Fibroblast of villous mesenchyme (primary cell): ENCODE measurements at regions not wholly inside any gene's neighbourhood (a gene's known extent, or its start where the extent isn't known, plus 50 kb on each side); places are given as distances from the start of the nearest gene placed in this dataset.
"Not testable (repeated sequence)": the region's sequence is repeated elsewhere in the genome, so short reads cannot be mapped to it uniquely, and the experiment has no call there.

Source experiments
- DNase-seq: peaks from one replicate; pipeline ENCODE4 v3.0.0-alpha.2; 2010; ENCODE audit warnings: low read depth
- H3K4me3 ChIP-seq: 2 replicates; pipeline ENCODE4 v1.5.1; 2011; ENCODE audit warnings: low read depth, mild to moderate bottlenecking, low read length
- TF ChIP-seq, protein P1 (sequence below): IDR thresholded peaks from 2 replicates; pipeline ENCODE4 v1.5.1; 2012; ENCODE audit warnings: low read depth, mild to moderate bottlenecking, low read length; ENCODE audit not compliant: insufficient read depth

DNA sequence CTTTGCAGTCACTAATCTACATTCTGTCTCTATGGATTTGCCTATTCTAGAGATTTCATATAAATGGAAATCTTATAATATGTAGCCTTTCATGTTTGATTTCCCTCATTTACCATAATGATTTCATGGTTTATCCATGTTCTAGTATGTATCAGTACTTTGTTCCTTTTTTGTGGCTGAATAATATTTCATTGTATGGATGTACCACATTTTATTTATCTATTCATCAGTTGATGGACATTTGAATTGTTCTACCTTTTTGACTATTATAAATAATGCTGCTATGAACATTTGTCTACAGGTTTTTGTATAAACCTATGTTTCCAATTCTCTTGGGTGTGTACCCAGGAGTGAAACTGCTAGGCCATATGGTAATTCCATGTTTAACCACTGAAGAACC, 221.1 kb downstream of the ICOS start:
- TF ChIP-seq, protein P1, sequence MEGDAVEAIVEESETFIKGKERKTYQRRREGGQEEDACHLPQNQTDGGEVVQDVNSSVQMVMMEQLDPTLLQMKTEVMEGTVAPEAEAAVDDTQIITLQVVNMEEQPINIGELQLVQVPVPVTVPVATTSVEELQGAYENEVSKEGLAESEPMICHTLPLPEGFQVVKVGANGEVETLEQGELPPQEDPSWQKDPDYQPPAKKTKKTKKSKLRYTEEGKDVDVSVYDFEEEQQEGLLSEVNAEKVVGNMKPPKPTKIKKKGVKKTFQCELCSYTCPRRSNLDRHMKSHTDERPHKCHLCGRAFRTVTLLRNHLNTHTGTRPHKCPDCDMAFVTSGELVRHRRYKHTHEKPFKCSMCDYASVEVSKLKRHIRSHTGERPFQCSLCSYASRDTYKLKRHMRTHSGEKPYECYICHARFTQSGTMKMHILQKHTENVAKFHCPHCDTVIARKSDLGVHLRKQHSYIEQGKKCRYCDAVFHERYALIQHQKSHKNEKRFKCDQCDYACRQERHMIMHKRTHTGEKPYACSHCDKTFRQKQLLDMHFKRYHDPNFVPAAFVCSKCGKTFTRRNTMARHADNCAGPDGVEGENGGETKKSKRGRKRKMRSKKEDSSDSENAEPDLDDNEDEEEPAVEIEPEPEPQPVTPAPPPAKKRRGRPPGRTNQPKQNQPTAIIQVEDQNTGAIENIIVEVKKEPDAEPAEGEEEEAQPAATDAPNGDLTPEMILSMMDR = no peak
- DNase-seq = no peak
- no peak overlapping the region for H3K4me3 ChIP-seq

DNA sequence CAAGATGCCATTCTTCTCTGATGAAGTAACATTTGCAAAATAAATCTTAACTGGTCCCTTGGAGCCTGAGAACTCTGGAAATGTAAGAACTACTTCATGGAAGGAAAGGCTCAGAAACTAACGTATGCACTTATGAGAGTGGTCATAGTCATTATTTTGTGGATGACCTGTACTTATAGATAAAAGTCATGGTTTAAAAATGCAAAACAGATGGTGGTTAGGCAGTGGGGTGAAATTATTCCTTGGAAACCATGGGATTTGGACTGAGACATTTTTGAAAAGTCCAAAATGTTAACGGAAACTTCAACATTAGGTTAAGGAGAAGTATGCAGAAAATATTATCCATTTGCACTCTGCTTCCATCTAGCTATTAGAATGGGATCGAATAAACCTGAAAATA, 223.0 kb downstream of the ICOS start:
- no peak overlapping the region for H3K4me3 ChIP-seq

DNA sequence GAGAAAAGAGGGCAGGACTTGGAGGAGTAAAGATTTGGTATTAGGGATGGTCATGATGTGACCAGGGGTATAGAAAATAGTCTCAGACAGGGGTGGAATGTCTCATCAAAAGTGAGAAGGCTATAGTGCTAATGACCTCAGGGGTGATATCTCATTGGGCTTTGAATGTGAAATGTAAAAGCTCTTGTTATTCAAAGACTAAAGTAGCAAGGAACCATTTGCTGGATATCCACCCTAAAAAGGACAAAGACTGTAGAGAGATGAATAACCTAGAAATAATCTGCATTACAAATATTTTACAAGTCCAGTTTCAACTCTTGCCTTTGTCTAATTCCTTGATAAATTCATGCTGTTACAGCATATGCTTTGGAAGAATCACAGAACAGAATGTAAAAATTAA, 224.4 kb downstream of the ICOS start:
- no peak overlapping the region for H3K4me3 ChIP-seq

More for the DNA sequence above, 223.0 kb downstream of the ICOS start:
- DNase-seq = no peak
- TF ChIP-seq, protein P1 = no peak

DNA sequence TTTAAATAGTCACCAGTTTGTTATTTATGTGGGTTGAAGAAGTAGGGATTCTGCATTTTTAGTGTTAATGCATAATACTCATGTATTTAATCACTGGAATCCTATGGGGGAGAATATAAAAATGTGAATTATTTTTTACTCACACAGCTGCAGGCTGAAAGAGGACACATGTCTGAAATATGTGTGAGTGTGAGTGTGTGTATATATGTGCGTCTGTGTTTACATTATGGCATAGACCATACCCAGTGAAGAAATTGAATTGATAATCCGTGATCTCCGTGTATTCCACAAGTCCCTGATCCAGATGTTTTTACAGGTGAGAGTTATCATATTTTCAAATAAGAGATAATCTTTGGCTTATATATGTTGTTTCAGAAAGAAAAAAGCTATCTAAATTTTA, 225.3 kb downstream of the ICOS start:
- H3K4me3 ChIP-seq = no peak overlapping the region
- TF ChIP-seq, protein P1 = no peak
- no peak for DNase-seq

More for the DNA sequence above, 224.4 kb downstream of the ICOS start:
- DNase-seq = no peak
- TF ChIP-seq, protein P1 = no peak

- no peak for DNase-seq
- TF ChIP-seq, protein P1 = no peak
These were observed 230.4 kb downstream of the ICOS start for GRCh38 chr2:204166961-204167360.

GRCh38 chr2:204167670-204168069, 231.1 kb downstream of the ICOS start:
- DNase-seq, H3K4me3 ChIP-seq: not testable (repeated sequence)

More at GRCh38 chr2:204166961-204167360, 230.4 kb downstream of the ICOS start:
- no peak overlapping the region for H3K4me3 ChIP-seq

- no peak for DNase-seq
- no peak overlapping the region for H3K4me3 ChIP-seq
- TF ChIP-seq, protein P1 = no peak
These were observed 233.8 kb downstream of the ICOS start for GRCh38 chr2:204170411-204170810.
